Urinary bladder (tissue), 3 donors: ENCODE measurements at regions not wholly inside any gene's neighbourhood (a gene's known extent, or its start where the extent isn't known, plus 50 kb on each side); places are given as distances from the start of the nearest gene placed in this dataset.

Experiments used
- DNase-seq: peaks from one replicate; pipeline ENCODE4 v3.0.0-alpha.2; 2015; ENCODE audit errors: extremely low spot score
- H3K27ac ChIP-seq: one replicate; pipeline ENCODE4 v1.5.1; 2013; ENCODE audit warnings: low read depth, mild to moderate bottlenecking, moderate library complexity
- H3K36me3 ChIP-seq: one replicate; pipeline ENCODE4 v1.6.1; 2013; ENCODE audit warnings: mild to moderate bottlenecking, moderate library complexity; ENCODE audit not compliant: insufficient read depth
- H3K4me1 ChIP-seq: one replicate; pipeline ENCODE4 v1.6.1; 2013; ENCODE audit warnings: mild to moderate bottlenecking, moderate library complexity; ENCODE audit not compliant: insufficient read depth
- H3K4me3 ChIP-seq: one replicate; pipeline ENCODE4 v1.5.1; 2013; ENCODE audit warnings: low read depth, low read length
- WGBS: extraction: QIAGEN DNeasy Blood & Tissue Kit; methylation state at CpG from one replicate; pipeline ENCODE4 v1.1.7; 2013; 5-methylcytosine and 5-hydroxymethylcytosine counted together
- donor health status: healthy with polysubstance abuse.
- donor health status: healthy.

DNA sequence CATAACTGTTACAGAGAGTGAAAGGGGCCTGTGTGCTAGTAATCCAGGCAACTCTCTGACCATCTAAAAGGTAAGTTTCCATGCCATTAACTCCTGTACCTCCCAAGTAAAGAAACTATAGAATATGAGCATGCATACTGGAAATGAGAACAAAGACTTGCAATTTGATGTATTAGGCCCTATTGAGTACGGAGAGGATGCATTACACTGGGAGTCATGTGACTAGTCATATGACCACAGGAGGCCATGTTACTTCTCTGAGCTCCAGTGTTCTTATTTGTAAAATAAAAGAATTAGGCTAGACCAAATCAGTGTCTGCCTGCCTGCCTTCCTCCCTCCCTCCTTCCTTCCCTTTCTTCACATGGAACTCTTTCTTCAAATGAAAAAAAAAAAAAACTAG, 440.1 kb upstream of the CCDC196 start:
- H3K4me1 ChIP-seq: no peaks in the 10 kb centered on the region
- H3K27ac ChIP-seq: no peak overlapping the region
- 42% methylated on average over 1 of the region's 1 CpG for WGBS
- no peaks in the 10 kb centered on the region for H3K36me3 ChIP-seq
- no peak overlapping the region for H3K4me3 ChIP-seq
- no peak for DNase-seq

DNA sequence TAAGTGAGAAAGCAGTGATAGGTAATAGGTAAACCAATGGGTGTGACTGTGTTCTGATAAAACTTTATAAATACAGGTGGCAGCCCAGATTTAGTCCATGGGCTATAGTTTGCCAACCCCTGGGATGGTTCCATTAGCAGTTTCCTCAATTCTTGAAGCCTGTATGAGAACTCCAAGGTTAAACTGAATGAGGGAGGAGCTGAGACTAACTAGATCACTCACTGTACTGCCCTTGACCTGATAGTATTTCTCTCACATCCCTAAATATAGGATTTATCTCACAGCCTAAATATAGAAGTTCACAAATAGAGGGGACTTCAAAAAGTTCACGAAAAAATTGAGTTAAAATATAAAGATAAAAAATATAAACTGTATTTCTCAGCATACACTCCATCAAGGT, 439.6 kb upstream of the CCDC196 start:
- no peaks in the 10 kb centered on the region for H3K4me1 ChIP-seq
- WGBS: 71% methylated on average over 1 of the region's 1 CpG
- no peak overlapping the region for H3K4me3 ChIP-seq
- DNase-seq: no peak
- H3K27ac ChIP-seq: no peak overlapping the region
- H3K36me3 ChIP-seq: no peaks in the 10 kb centered on the region

DNA sequence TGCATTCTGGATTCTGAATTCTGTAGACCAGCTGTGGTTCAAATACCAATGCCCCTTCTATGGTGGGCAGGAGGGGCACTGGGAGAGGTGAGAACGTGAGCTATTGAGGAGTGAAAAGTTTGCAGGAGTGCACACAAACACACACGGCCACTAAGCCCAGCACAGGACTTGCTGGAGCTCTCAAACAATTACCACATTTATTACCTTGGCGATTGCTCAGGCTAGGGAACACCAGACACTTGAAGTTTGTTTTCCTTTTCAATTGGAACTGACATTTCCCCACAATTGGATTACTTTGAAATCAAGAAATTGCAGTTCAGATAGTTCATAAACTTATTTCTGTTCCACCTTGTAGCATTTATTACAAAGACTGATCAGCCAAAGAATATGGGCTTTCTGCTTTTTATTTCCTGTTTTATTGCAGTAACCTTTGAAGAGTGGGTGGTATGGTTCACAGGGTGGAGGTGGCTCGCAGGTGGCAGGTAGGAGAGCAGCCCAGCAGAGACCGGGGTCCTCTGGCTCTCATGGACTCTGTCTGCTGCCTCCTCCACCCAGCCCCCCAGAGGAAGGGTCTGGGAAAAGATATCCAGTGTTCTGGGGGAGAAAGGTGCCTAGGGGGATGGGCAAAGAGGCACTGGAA, 429.8 kb upstream of the CCDC196 start:
- DNase-seq: no peak
- Histone ChIP-seq H3K4me1 (no peaks in the 10 kb centered on the region), H3K27ac (no peak overlapping the region), H3K36me3 (no peaks in the 10 kb centered on the region), H3K4me3 (no peak overlapping the region)
- WGBS: 62% methylated on average over 5 of the region's 5 CpGs

DNA sequence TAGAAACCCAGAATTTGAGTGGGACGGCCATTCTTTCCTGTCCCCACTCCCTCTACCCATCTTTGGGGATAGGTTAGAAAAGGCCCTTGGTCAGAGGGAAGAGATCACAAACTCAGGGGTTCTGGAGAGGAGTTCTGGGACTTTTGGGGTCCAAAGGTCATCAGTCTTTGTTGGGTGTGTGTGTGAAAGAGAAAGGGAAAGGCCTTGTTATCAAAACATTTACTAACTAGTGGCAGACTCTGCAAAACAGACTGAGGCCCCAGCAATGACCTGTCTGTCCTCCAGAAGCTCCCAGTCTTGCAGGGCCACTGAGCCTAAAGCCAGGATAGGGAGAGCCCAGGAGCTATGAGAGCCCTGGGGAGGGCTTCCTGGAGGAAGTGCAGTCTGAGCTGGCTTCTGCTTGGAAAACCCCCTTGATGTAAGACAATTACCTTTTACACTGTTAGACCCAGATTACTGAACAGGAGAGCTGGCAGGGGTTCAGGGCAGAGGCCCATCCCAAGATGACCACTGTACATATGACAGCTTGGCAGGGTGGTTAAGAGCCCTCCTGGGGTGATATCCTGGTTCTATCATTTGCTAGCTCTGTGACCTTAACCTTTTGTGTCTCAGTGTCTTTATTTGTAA, 429.1 kb upstream of the CCDC196 start:
- Histone ChIP-seq H3K36me3 (no peaks in the 10 kb centered on the region), H3K4me3 (no peak overlapping the region)
- WGBS: 96% methylated on average over 1 of the region's 1 CpG

DNA sequence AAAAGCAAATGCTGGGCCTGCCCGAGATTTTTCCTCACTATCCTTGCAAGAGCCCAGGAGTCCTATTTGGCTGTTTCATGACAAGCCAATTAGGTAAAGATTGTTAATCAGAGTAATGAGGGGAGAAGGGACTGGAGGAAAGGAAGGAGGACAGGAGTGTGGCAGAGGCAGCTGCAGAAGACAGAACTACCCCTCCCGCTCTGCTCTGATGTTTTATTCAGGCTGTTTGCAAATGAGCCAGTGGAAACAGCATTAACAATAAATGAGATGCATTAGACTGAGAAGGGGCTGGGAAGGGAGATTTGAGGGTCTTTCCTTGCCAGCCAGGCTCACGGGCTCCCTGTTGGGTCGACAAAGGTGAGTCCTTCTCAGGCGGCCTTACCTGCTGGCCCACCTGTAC, 421.0 kb upstream of the CCDC196 start:
- no peak overlapping the region for H3K27ac ChIP-seq

More for the DNA sequence above, 429.1 kb upstream of the CCDC196 start:
- DNase-seq: no peak
- Histone ChIP-seq H3K4me1 (no peaks in the 10 kb centered on the region), H3K27ac (no peak overlapping the region)

DNA sequence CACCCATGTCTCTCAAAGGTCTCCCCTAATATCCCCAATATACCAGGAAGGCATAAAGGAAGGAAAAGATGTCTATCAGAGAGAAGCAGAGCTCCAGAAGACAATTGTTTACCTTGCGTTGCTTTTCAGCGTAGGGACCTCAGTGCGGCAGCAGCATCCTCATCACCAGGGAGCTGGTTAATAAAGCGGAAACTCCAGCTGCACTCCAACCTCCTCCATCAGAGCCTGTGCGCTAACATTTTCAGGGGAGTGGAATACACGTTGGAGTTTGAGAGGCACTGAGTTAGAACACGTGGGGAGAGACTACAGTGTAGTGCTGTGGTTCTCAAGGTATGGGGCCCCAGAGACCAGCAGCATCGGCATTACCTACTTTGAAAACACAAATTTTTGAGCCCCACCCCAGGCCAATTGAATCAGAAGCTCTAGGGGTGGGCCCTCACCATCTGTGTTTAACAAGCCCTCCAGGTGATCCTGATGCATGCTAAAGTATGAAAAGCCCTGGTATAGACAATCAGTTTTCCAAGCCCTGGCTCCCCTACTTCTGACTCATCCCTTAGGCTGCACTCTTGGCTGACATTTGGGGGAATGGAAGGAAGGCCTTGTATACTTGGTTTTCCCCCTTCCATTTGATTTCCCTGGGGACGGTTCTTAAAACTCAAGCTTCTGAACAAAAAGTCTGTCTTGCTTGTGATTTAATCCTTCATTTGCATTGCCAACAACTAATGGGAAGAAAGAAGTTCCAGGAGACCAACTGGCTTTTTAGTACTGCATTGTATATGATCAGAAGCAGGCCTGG, 419.0 kb upstream of the CCDC196 start:
- Histone ChIP-seq H3K27ac (no peak overlapping the region), H3K36me3 (no peaks in the 10 kb centered on the region), H3K4me3 (no peak overlapping the region), H3K4me1 (no peaks in the 10 kb centered on the region)
- WGBS: 86% methylated on average over 9 of the region's 9 CpGs
- DNase-seq: no peak

More for the DNA sequence above, 421.0 kb upstream of the CCDC196 start:
- H3K36me3 ChIP-seq: no peaks in the 10 kb centered on the region
- WGBS: 89% methylated on average over 5 of the region's 5 CpGs
- H3K4me1 ChIP-seq: no peaks in the 10 kb centered on the region
- DNase-seq: no peak
- H3K4me3 ChIP-seq: no peak overlapping the region

DNA sequence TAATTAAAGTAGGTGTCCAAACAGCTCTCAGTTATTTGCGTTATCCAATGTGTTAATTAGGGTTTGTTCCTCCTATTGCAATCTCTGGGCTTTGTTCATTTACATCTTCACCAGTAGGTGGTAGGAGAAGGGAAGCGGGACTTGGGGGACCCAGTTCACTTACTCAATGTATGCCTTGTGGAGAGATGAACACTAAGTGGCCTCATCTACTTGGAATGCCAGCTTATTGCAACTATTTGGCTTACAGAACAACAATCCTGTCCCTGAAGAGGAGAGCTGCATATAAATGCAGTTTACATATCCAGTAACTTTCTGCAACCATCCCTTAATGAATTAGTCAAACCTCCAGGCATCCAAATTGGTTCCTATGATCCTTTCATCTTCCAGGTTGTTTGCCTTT, 417.1 kb upstream of the CCDC196 start:
- Histone ChIP-seq H3K4me3 (no peak overlapping the region), H3K27ac (no peak overlapping the region), H3K36me3 (no peaks in the 10 kb centered on the region), H3K4me1 (no peaks in the 10 kb centered on the region)
- no peak for DNase-seq
- WGBS: 92% methylated on average over 2 of the region's 2 CpGs

DNA sequence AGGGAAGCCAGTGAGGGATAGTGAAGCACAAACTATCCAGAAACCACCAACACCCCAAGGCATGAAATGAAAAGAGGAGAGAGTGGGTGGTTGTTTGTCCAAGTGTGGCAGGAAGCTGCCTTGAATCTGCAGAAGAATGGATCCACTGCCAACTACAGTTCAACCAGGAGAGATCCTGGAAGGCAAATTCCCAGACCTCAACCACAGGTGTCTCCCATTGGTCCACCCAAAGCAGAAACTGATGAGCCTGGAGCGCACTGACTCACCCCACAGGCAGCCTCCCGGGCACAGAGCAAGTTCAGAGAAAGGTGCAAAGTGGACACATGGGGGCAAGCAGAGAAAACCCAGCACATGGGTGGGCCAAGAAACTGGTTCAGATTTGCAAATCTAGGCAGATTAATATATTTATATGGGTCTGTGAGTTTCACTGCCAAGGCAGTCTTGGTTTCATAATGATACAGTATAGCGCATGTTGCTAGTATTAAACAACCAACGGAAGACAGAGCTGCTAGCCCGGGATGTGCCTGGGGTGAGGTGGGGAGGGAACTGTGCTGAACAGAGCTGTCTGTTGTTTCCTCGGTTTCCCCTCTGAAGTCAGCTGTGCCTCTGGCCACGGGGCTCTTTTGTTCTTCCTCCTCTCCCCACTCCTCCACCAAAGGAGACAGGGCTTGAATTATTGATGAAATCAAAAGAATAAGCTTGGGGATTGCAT, 416.2 kb upstream of the CCDC196 start:
- 82% methylated on average over 7 of the region's 7 CpGs for WGBS
- H3K4me3 ChIP-seq: no peak overlapping the region

DNA sequence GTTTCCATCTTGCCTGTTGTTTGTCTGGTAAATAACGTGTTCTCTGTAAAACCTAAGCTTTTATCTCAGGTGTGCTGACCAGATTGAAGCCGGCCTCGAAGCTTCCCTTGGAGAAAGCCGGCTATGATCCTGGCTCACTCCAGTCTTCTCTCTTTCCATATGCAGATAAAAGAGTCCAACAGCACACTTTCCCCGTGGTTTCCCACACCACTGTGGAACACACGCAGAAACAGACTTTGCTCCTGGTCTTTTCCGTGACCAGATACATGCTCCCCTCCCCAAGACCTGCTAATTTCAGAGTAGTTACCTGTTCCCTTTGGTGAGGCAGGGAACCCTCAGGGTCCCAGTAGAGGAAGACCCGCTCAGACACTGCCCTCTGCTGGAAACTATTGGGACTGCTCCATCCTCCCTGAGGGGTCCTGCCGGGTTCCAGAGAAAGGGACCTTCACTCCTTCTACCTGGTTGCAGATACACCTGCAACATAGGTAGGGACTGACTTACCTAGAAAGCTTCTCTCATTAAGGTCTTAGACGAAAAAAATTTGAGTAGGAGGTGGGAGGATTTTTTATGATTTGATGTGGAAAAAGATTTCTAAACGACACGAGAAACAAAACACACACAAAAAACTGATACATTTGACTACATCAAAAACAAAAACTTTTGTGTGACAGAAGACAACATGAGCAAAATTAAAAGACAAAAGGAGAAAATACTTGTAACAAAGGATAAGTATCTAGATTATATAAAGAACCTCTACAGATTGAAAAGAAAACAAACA, 415.4 kb upstream of the CCDC196 start:
- no peak for DNase-seq
- no peaks in the 10 kb centered on the region for H3K4me1 ChIP-seq
- no peak overlapping the region for H3K4me3 ChIP-seq
- WGBS: 65% methylated on average over 12 of the region's 12 CpGs
- no peak overlapping the region for H3K27ac ChIP-seq
- no peaks in the 10 kb centered on the region for H3K36me3 ChIP-seq

More for the DNA sequence above, 416.2 kb upstream of the CCDC196 start:
- DNase-seq: no peak
- H3K27ac ChIP-seq: no peak overlapping the region
- H3K36me3 ChIP-seq: no peaks in the 10 kb centered on the region
- H3K4me1 ChIP-seq: no peaks in the 10 kb centered on the region

DNA sequence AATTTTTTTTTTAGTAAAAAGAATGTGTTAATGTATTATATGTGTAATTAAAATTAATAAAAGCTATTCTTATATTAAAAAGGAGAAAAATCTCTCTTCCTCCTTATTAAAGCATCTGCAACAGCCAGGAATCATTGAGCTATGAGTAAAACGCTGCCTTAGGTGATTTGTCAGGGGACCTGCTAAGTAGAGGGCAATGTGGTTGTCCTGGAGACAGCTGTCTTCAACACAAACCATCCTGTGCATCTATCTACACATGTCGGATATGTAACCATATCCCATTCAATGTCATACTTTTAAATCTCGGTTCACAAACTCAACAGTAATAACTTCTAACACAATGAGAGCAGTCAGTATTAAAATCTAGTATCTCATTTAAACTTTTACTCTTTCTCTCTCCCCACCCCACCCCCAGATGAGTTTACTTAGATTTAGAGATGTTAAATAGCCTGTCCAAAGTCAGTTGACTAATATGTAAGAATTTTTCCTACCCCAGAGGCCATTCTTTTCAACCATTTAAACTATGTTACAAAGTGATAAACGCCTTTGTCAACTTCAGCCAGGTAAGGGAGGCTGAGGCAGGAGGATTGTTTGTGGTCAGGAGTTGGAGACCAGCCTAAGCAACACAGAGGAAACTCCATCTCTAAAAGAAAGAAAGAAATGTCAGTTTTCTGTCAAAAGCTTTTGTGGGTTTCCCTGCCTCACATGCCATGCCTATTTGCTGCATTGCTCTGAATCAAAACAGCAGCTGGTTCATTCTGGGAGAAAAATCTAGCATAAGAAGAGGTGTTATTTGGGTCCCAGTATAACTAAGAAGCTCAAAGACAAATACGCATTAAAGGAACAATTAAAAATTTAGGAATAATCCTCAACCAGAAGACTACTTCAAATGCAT, 413.7 kb upstream of the CCDC196 start:
- DNase-seq: no peak
- no peaks in the 10 kb centered on the region for H3K36me3 ChIP-seq
- H3K27ac ChIP-seq: no peak overlapping the region
- 90% methylated on average over 5 of the region's 5 CpGs for WGBS
- no peak overlapping the region for H3K4me3 ChIP-seq
- no peaks in the 10 kb centered on the region for H3K4me1 ChIP-seq

DNA sequence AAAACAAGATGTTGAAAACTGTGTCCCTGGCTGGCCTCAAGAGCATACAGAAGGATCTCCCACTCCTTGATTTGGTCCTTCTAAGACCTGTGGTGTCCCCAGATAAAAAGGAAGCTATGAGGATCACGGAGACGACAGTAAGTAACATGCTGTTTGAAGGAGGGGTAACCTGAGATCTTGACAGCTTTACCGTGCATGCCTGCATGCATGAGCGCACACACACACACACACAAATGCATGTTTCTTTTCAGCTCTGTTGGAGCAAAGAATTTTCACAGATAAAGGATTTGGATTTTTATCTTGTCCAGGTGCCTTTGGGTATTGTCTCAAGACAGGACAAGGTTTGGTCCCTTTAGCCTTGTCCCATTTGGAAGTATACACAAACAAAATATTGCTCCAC, 411.6 kb upstream of the CCDC196 start:
- Histone ChIP-seq H3K4me3 (no peak overlapping the region), H3K4me1 (no peaks in the 10 kb centered on the region), H3K36me3 (no peaks in the 10 kb centered on the region), H3K27ac (no peak overlapping the region)
- DNase-seq: no peak
- 80% methylated on average over 4 of the region's 4 CpGs for WGBS

DNA sequence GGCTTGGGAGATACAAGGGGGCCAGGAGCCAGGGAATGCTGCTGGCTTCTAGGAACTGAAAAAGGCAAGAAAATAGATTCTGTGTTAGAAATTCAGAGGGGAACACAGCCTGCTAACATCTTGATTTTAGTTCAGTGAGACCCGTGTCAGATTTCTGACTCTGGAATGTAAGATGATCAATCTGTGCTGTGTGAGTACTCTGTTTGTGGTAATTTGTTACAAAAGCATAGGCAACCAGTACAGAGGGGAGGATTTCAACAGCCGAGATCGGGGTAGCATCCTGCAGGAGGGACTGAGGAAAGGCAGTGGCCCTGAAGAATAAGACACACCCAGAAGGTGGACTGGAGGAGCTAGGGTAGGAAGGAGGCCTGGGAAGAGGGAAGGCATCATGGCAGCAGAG, 410.0 kb upstream of the CCDC196 start:
- no peak overlapping the region for H3K4me3 ChIP-seq
- H3K36me3 ChIP-seq: no peaks in the 10 kb centered on the region
- WGBS: 65% methylated on average over 3 of the region's 3 CpGs
- DNase-seq: no peak
- H3K4me1 ChIP-seq: no peaks in the 10 kb centered on the region
- H3K27ac ChIP-seq: no peak overlapping the region
